BJ (cell line): ENCODE measurements at regions not wholly inside any gene's neighbourhood (a gene's known extent, or its start where the extent isn't known, plus 50 kb on each side); places are given as distances from the start of the nearest gene placed in this dataset.

ENCODE experiments used
- CTCF ChIA-PET: fragments of 350-600 bp; formaldehyde crosslinking; extraction: SDS; loops from one replicate; lab custom pipeline; 2021; ENCODE audit warnings: antibody characterized with exemption, inconsistent platforms; lab: Yijun Ruan, JAX
- POLR2A ChIA-PET: fragments of 300-600 bp; sonication (Branson Sonifier 250); formaldehyde crosslinking; extraction: SDS; loops from one replicate; lab custom pipeline; 2021; ENCODE audit warnings: antibody characterized with exemption; lab: Charles Lee
- DNase-seq: peaks from one replicate; pipeline ENCODE4 v3.0.0-alpha.2; 2011; ENCODE audit warnings: low read depth
- H3K27me3 ChIP-seq: 2 replicates; pipeline ENCODE4 v1.6.0; 2011; ENCODE audit warnings: low read length; ENCODE audit not compliant: control insufficient read depth, insufficient read depth
- H3K36me3 ChIP-seq: 2 replicates; pipeline ENCODE4 v1.5.1; 2011; ENCODE audit warnings: low read length; ENCODE audit not compliant: control insufficient read depth, insufficient read depth
- H3K4me3 ChIP-seq: 2 replicates; pipeline ENCODE4 v1.5.1; 2011; ENCODE audit warnings: low read depth, mild to moderate bottlenecking, control low read depth, low read length
- TF ChIP-seq, protein P1 (sequence below): IDR thresholded peaks from 2 replicates; pipeline ENCODE4 v1.5.1; 2011; ENCODE audit warnings: low read depth, mild to moderate bottlenecking, control low read depth, inconsistent platforms, low read length, moderate library complexity; ENCODE audit not compliant: insufficient read depth

DNA sequence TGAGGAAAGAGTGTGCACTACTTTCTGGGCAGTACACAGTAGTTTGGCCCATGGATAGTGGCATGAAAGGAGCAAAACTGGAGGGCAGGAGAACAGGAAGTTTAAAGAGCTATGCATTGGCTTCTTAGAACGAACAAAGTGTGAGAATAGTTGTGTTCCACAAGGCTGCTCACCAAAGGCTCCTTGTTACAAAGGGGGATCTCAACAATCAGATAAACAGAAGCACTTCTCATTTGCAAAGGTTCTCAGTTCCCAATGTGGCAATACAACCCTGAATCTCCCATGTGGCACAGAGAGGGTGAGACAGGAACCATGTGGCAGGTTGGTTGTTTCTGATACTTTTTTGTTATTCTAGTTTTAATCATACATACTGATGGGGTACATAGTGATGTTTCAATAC, 158.4 kb downstream of the CARTPT start:
- TF ChIP-seq, protein P1, sequence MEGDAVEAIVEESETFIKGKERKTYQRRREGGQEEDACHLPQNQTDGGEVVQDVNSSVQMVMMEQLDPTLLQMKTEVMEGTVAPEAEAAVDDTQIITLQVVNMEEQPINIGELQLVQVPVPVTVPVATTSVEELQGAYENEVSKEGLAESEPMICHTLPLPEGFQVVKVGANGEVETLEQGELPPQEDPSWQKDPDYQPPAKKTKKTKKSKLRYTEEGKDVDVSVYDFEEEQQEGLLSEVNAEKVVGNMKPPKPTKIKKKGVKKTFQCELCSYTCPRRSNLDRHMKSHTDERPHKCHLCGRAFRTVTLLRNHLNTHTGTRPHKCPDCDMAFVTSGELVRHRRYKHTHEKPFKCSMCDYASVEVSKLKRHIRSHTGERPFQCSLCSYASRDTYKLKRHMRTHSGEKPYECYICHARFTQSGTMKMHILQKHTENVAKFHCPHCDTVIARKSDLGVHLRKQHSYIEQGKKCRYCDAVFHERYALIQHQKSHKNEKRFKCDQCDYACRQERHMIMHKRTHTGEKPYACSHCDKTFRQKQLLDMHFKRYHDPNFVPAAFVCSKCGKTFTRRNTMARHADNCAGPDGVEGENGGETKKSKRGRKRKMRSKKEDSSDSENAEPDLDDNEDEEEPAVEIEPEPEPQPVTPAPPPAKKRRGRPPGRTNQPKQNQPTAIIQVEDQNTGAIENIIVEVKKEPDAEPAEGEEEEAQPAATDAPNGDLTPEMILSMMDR, result no peak
- no peak for DNase-seq
- CTCF ChIA-PET, result no interaction called here
- peaks cover 3% of the 10 kb centered on the region; the same call in 1 of the 2 replicates for H3K27me3 ChIP-seq
- H3K4me3 ChIP-seq, result no peak overlapping the region
- no peaks in the 10 kb centered on the region for H3K36me3 ChIP-seq
- POLR2A ChIA-PET, result no interaction called here

GRCh38 chr5:71880536-71880935, 161.5 kb downstream of the CARTPT start:
- TF ChIP-seq, protein P1, result no peak

DNA sequence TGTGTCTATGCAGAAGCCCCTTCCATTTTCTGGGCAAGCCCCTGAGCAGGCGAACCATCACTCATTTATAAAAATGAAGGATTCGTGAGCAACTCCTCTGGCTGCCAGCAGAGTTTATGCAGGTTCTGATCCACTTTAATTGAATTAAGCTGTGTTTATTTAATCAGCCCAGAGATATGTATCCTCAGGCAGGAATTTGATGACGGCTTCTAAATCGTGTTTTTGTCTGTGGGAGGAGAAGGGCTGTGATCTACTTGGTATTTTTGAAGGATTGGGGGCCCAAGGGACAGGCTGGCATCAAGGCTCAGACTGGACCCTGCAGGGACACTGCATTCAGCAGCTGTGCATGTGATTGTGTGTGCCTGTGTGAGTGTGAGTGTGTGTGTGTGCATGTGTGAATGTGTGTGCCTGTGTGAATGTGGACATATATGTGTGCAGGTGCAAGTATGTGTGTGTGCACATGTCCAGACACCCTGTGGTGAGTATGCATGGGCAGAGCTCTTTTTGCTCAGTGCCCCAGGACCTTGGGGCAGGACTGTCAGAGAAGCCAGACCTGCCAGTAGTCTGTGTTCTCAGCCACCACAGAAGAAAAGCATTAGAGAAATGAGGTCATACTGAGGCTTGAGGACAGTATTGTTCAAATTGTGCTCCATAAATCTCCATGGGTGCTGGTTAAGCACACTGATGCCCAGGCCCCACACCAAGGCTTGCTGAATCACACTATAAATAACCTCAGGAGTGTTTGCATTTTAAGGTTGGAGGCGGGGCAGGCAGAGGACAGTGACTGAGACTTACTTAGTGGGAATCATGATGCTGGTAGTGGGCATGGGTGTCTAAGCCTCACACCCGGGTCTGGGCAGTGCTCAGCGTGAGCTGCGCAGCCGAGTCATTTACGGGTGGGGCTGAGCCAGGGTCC, 164.0 kb downstream of the CARTPT start:
- ChIA-PET CTCF (interaction anchor here (0.8 kb wide), 1 partner anchor 26 kb away, joined by 3 read pairs; no protein-coding TSS in a partner anchor), POLR2A (interaction anchor here (0.5 to 0.6 kb wide), 2 partner anchors 35 to 284 kb away, joined by 3 to 4 read pairs; no protein-coding TSS in a partner anchor)
- no peaks in the 10 kb centered on the region for H3K27me3 ChIP-seq
- no peaks in the 10 kb centered on the region for H3K36me3 ChIP-seq
- H3K4me3 ChIP-seq, result no peak overlapping the region
- TF ChIP-seq, protein P1, result 0 out of 2 replicates have a peak, but pooled peaks have one; percentile 5
- peak; percentile 53 for DNase-seq

More at GRCh38 chr5:71880536-71880935, 161.5 kb downstream of the CARTPT start:
- Histone ChIP-seq H3K4me3 (no peak overlapping the region), H3K36me3 (no peaks in the 10 kb centered on the region), H3K27me3 (peaks cover 3% of the 10 kb centered on the region; the same call in 1 of the 2 replicates)
- ChIA-PET POLR2A (no interaction called here), CTCF (no interaction called here)
- DNase-seq, result no peak

DNA sequence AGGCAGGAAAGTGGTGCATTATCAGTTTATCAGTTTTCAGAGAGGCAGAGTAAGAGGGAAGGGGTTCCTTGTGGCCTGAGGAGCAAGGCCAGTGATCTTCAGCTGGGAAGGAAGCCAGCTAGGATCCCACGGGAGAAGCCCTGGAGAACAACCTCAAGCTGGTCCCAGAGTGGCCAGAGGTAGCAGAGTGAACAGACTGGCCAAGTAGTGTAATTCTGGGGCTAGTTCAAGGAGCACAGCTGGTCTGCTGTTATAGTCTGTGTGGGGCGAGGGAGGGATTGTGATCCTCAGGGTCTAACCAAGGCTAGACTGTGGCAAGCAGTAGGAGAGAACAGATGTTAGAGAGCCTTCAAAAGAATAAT, 164.6 kb downstream of the CARTPT start:
- H3K36me3 ChIP-seq, result no peaks in the 10 kb centered on the region
- H3K27me3 ChIP-seq, result no peaks in the 10 kb centered on the region
- no peak for DNase-seq
- CTCF ChIA-PET, result interaction anchor here (0.8 kb wide), 1 partner anchor 10 kb away, joined by 3 read pairs; no protein-coding TSS in a partner anchor
- no peak overlapping the region for H3K4me3 ChIP-seq
- POLR2A ChIA-PET, result no interaction called here
- TF ChIP-seq, protein P1, result no peak

DNA sequence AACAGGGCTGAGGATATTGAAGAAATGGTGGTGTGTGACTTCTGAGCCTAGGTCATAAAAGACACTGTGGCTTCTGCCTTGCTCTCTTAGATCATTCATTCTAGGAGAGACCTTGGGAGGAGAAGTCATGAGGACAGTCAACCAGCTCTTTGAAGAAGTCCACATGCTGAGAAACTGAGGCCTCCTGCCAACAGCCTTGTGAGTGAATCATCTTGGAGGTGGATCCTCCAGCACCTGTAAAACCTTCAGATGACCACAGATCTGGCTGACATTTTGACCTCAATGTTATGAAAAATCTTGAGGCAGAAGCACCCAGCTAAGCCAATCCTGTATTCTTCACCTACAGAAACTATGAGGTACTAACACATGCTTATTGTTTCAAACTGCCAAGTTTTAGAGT, 165.9 kb downstream of the CARTPT start:
- POLR2A ChIA-PET, result no interaction called here
- Histone ChIP-seq H3K36me3 (no peaks in the 10 kb centered on the region), H3K27me3 (no peaks in the 10 kb centered on the region), H3K4me3 (no peak overlapping the region)
- TF ChIP-seq, protein P1, result no peak
- no peak for DNase-seq
- CTCF ChIA-PET, result interaction anchor here (0.7 to 0.8 kb wide), 2 partner anchors 27 to 227 kb away, joined by 3 read pairs; no protein-coding TSS in a partner anchor
